Activated CD4-positive, alpha-beta T cell treated with anti-CD3 and anti-CD28 coated beads, Interleukin-2, amount 50 U/mL, for 16 hours (primary cell): ENCODE measurements at regions not wholly inside any gene's neighbourhood (a gene's known extent, or its start where the extent isn't known, plus 50 kb on each side); places are given as distances from the start of the nearest gene placed in this dataset.

ENCODE experiments used
- DNase-seq: peaks from one replicate; pipeline ENCODE4 v3.0.0-alpha.2; 2020

DNA sequence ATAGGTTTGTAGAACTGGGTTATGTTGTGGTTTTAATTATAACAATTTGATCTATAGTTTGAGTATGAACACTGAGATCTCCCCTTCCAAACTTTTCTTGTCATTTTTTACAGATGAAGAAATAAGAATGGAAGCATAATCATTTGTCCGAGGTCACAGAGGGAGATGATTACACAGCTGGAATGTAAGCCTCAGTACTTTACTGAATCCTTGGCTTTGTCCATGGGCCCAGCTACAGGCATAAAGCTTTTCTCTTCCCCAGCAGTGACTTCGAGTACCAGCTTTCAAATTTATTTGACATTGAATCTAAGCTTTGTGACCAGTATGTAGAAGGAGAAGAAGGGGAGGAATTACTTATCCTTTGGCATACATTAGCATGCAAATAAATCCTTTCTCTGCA lies 80.9 kb upstream of the DCBLD2 start:
- no peak for DNase-seq

DNA sequence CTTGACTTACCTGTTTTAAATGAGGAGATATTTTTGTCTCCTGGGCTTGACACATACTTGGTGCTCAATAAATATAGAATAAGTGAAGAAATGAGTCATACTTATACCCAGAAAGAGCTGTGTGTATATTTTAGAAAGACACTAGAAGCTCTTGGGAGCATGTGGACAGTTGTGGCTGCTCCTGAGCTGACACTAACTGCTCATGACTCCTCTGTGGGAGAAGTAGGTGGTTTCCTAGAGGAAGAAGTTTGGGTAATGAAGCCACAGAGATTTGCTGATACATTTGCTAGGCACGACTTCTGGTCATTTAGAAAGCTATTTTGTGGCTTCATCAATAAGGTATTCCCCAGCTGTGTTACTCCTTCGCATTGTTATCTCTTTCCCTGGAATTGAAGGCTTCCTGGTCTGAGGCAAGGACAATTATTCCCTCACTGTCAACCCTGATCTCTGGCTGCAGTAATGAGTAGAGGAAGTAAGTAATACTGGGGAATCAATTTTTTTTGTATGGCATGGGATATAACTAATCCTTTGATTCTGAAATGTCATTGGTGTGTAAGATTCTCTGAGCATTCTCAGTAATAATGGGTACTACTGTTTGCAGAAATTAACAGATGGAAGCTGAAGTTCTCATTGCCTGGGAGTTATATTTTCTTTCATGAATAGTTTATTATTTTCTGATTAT lies 79.6 kb upstream of the DCBLD2 start:
- peak; percentile 32 for DNase-seq

DNA sequence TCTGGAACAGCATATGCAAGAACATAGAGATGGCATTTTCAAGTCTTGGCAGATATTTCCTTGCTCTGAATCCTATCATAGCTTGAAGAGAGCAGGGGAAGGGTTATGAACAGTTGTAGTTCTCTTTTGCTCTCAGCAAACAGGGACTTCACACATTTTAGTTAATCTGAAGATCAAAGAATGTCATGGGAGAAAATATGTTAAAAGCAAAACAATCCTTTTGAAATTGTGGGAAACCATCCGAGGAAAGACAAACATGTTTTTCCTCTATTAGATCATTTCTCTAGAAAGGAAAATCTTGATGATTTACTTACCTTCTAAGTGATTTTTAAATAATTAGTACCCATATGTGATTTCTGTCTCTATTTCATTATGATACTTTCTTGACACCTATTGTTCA lies 77.8 kb upstream of the DCBLD2 start:
- no peak for DNase-seq

DNA sequence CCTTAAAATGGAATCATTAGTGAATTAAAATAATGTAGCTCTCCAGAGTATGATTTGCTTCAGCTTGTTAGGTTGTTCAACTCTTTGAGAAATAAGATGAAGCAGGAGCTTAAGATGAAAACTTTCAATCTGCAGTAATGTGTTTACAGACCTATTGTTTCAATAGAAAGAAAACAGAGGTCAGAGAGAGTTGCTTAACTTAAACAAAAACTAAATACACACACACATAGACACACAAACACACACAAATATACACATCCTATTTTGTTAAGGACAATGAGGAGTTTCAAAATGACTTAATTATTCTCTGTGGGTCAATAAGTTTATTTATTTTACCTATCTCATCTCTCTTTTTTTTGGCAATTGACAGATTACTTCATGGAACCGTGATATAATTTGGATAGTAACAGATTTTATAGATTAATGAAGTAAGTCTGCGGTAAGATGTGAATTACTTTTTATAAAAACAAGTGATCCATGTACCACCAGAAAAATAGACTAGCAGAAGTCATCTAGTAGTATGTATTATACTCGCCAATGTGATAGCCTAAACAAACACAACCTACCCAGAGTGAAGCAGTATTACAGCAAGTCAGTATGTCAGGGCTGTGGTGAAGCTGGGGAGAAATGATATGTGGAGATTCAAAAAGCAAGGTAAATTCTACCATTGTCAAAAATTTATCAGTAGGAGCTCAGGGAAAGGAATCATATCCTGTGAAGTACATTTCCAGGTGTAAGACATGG lies 76.7 kb upstream of the DCBLD2 start:
- no peak for DNase-seq

DNA sequence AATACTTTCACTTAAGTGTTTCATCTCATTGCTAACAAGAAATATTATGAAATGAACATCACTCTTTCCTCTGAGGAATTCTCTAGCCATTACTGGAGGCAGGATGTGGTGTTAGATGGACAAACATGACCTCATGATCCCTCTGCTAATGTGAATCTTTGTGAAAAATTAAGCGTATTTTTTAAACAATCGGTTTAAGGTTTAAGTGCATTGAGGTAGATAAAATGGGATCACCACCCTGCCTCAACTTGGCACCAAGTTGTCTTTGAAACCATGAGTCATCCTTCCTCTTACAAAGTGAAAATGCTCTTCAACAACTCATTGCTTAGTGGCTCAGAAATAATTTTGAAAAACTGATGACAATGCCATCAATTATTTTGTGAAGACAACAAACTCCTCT lies 76.0 kb upstream of the DCBLD2 start:
- DNase-seq, result peak; percentile 6

DNA sequence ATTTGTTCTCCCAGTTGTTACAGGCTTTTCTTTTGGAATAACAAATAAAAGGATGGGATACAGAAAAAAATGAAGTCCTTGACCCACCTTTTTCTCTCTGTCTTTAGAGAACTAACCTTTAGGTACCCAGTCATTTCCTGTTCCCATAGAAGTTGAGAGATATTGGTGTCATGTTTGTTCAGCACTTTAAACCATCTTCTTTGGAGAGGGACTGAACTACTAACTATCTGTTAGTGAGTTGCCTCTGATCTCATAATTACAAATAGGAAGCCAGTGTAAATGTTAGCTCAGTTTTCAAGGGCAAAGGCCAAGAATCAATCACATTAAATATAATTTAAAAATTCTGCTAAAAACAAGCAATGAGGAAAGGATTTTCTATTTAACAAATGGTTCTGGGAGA lies 72.9 kb upstream of the DCBLD2 start:
- DNase-seq, result no peak

- DNase-seq, result no peak
These were observed 71.2 kb upstream of the DCBLD2 start for GRCh38 chr3:98972720-98973119.

- DNase-seq, result no peak
These were observed 70.7 kb upstream of the DCBLD2 start for GRCh38 chr3:98972155-98972554.

DNA sequence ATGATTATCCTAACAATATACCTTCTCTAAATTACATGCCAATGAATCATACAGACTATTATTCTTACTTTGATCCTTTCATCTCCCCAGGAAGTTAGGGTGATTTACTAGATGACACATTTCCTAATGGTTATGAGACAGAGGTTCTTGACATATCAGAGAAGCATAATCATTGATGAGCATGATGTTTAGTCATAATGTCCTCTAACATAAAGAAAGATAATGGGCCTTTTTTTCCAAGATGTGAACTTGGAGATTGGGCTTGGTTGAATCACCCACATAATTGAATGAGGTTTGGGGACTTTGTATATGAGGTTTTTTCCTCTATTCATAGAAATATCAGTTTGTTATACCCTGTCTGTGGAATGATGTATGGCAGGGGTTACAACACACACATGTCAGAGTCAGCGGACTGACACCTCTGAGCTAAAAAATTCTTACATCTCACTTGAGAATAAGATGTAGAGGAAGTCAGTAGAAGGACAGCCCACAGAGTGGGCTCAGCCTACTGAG lies 69.7 kb upstream of the DCBLD2 start:
- DNase-seq, result peak; percentile 16

GRCh38 chr3:98969295-98969694 lies 67.8 kb upstream of the DCBLD2 start:
- DNase-seq, result no peak

DNA sequence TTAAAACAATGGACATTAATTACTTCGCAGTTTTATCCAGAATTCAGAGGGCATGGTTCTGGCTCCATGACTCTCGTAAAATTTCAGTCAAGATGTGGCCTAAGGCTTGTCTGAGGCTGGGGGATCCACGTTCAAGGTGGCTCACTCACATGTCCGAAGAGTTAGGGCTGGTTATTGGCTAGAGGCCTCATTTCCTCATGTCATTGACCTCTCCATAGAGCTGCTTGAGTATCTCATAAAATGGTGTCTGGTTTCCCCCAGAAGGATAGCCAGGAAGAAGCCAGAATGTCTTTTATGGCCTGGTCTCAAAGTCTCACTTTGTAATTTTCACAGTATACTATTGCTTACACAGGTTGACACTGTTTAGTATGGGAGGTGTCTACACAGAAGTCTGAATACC lies 67.3 kb upstream of the DCBLD2 start:
- no peak for DNase-seq

- DNase-seq, result no peak
These were observed 66.9 kb upstream of the DCBLD2 start for GRCh38 chr3:98968347-98968746.

- no peak for DNase-seq
These were observed 66.3 kb upstream of the DCBLD2 start for GRCh38 chr3:98967758-98968157.

GRCh38 chr3:98966862-98967546 lies 65.5 kb upstream of the DCBLD2 start:
- DNase-seq, result no peak

DNA sequence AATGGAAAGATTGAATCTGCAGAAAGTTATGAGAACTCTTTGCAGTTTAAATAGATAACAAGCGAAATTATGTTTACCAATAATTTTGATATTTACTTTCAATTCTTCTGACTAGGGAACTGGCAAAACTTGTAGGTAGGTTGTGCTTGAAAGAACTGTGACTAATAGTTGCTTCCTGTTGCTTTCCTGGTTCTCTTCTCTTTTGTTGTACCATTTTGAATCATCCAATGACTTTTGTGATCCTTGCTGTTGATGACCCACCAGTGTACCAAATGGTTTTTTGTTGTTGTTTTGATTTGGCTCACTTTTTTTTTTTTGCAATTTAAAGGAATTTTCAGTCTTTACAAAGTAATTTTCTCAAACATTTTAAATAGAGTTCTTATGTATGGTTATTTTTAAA lies 64.9 kb upstream of the DCBLD2 start:
- peak; percentile 26 for DNase-seq

DNA sequence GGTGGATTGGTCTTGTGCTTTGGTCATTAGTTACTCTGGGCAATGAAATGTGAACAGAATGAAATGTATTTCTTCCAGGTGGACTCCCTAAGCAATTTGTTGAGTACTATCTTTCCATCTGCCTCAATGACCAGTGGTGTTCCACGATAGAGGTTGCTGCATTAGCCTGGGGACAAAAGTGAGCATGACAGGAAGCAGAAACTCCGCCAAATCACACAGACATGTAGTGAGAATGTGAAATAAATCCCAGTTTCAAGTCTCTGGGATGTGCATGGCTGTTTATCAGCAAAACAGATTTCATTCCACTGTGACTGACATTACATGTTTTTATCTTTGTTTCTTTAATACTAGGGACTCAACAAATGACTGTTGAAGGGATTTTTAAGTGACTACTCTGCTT lies 63.3 kb upstream of the DCBLD2 start:
- DNase-seq, result no peak

DNA sequence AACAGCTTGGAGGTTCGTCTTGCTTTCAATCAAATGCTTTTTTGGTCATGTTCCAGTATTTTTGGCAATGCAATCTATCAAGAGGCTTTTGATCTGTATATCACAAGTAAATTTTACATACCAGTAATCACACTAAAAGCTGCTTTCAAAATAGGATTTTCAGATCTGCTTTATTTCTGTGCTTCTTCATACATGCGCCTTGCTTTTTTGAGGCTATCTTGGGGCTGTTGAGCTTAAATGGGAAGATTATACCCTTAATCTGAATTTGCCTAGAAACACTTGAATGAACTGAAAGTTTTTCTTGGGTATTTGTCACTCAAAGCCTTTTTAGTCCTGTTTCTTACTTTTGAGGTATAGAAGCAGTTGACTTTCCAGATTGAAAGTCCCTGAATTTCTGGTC lies 62.1 kb upstream of the DCBLD2 start:
- no peak for DNase-seq

GRCh38 chr3:98962951-98963350 lies 61.5 kb upstream of the DCBLD2 start:
- DNase-seq, result no peak

- no peak for DNase-seq
These were observed 60.9 kb upstream of the DCBLD2 start for GRCh38 chr3:98962189-98962930.

GRCh38 chr3:98961161-98962155 lies 60.0 kb upstream of the DCBLD2 start:
- DNase-seq, result no peak

DNA sequence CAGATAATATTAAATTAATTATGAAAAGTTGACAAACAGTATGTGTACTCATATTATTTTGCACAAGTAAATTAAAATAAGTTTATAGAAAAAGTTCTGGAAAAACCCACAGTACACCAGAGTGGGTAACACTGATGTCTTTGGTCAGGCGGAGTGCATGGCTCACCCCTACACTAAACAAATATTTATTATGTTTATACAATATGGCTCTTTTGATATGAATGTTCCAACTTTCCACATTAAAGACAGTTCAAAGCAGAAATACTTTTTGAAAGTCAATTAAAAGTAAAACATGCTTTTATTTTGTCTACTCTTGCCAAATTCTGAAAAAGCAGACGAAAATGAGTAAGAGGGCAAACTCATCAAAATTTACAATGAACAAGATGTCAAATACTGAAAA lies 56.2 kb upstream of the DCBLD2 start:
- DNase-seq, result no peak

DNA sequence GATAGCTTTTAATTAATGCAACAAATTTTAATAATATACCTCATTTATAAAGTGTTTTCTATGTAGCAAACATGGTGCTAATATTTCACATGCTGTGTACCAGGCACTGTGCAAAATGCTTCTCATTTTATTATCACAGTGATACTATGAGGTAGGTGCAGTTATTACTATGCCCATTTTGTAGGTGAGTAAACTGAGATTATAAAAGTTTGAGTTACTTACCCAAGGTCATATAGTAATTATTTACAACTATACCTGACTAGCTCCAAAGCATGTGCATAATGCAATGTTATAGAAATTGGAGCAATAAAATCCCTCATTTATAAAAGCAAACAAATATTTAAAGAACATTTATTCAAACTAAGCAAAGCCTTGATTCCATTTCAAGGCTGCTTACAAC lies 54.5 kb upstream of the DCBLD2 start:
- DNase-seq, result no peak
